ENCODE measurements at regions not wholly inside any gene's neighbourhood (a gene's known extent, or its start where the extent isn't known, plus 50 kb on each side); places are given as distances from the start of the nearest gene placed in this dataset.
"Not testable (repeated sequence)": the region's sequence is repeated elsewhere in the genome, so short reads cannot be mapped to it uniquely, and the experiment has no call there.

DNA sequence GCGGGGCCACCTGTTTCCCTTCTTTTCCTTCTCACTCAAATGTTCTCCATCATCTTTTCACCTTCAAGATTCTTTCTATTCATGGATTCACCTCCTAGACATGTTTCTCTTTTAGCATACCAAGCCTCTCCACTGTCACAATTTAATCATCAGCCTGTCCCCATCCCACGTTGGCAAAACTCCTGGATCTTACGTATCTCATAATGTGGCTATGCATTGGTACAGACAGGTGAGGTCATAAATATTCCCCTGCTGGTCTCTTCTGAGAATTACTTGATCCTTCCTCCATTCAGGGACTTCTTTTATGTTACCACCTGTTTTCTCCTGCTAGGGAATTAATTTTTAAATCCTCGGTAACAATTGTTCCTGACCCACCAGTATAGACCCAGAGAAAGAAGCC lies 262.6 kb upstream of the NEBL start:
- no peak for DNase-seq (ENCODE audit: low read depth)
- in situ Hi-C loops (cut with HindIII; ENCODE audit: low pct_unique_long_range_greater_than_20kb, low sequenced_read_pairs): no loop called here

DNA sequence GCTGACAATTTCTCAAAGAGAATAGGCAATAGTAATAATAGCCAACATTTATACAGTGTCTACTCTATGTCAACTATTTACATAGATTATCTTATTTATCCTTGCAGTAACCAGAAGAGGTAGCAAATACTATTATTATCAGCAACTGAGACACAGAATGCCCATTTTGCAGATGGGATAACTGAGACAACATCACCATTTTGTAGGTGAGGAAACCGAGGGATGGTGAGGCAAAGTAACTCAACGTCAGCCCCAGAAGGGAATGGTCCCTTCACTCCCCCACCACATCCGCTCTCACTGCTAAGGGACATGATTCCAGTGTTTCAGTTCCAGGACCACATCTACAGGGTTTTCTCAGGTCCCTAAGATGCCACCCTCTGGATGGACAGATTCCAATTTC lies 261.2 kb upstream of the NEBL start:
- in situ Hi-C loops (cut with HindIII; ENCODE audit: low pct_unique_long_range_greater_than_20kb, low sequenced_read_pairs): no loop called here
- no peak for DNase-seq (ENCODE audit: low read depth)

DNA sequence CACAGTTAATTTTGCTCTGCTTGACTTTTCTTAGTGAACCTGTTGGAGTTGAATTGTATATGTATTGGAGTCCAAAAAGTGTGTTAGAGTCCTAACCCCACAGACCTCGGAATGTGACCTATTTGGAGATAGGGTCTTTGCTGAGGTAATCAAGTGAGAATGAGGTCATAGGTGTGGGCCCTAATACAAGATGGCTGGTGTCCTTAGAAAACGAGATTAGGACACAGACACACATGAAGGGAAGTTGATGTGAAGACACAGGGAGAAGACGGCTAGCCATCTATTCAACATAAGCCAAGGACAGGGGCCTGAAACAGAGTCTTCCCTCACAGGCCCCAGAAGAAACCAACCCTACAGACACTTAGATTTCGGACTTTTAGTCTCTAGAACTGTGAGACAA lies 260.6 kb upstream of the NEBL start:
- in situ Hi-C loops (cut with HindIII; ENCODE audit: low pct_unique_long_range_greater_than_20kb, low sequenced_read_pairs): no loop called here

DNA sequence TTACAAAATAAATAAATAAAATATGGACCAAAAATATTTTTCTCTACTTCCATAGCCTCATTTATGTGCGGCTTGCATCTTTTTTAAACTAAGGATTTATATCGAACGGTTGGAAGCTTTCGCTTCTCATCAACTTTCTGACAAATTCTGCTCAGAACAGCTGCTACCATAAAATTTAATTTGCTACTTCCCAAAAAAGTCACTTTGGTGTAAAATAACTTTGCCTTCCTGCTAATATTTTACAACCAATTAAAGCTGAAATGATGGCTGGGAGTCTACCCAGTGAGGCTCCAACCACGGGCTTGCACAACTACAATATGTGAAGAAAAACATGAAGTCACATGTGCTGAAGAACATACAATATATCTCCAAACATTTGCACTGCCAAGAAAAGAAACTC lies 253.1 kb upstream of the NEBL start:
- in situ Hi-C loops (cut with HindIII; ENCODE audit: low pct_unique_long_range_greater_than_20kb, low sequenced_read_pairs): no loop called here
- DNase-seq (ENCODE audit: low read depth): no peak

More for the DNA sequence above, 260.6 kb upstream of the NEBL start:
- DNase-seq (ENCODE audit: low read depth): no peak

DNA sequence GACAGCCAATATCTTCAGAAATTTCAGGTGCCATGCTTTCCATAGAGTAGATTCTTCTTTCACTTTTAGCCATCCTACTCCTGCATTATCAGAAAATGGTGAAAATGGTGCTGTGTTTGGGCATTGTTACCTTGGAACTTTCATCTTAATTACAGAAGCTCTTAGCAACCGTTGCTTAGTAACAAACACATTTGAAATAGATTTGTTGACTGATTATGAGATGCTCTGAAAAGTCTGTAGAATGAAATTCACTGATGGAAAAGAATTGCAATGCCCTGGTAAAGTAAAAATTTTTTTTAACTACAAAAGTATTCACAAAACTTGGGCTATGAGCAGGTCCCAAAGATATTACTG lies 249.3 kb upstream of the NEBL start:
- in situ Hi-C loops (cut with HindIII; ENCODE audit: low pct_unique_long_range_greater_than_20kb, low sequenced_read_pairs): no loop called here
- DNase-seq (ENCODE audit: low read depth): no peak

DNA sequence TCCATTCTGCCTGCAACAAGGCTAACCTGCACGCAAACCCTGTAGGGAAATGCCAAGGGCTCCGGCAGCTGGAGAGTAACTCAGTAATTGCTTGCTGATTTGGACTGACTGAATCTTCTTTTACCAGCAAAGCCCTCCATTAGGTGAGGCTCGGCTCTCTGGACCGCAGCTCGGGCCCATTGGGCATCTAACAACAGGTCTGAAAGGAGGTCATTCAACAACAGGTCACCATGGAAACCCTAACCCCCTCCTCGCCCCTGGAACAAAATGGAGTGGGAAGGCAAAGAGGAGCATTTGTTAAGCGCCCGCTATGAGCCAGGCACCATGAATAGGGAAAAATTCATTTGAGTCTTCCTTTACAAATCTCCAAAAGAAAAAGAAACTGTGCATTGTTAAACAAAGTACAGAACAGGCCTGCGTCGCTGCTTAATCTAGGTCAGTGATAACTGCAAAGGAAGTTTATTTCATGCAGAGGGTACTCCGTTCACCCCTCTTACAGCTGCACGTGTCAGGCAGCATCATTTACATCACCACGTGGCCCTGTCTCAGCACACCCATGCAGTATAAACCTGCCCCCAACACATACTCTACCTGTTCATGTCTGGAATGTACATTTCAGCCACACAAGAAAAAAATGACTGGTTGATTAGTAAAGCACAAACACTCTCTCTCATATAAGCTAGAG lies 248.8 kb upstream of the NEBL start:
- in situ Hi-C loops (cut with HindIII; ENCODE audit: low pct_unique_long_range_greater_than_20kb, low sequenced_read_pairs): no loop called here
- no peak for DNase-seq (ENCODE audit: low read depth)

DNA sequence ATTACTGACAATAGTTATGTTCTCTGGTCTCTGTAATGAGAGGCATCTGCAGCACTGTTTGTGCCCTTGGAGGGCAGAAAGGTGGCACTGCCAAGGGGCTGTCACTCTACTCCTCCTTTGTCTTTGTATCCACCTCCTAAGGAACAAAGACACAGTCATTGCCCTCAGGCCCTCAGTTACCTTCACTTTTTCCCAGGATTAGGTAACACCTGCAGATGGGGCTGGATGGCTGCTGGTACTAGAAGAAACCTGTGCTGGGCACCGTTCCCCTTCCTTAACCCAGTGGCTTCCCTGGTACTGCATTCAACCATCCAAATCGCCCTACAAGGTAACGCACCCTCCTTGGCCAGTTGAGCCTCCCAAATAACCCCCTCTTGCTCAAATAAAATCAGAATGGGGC lies 246.9 kb upstream of the NEBL start:
- in situ Hi-C loops (cut with HindIII; ENCODE audit: low pct_unique_long_range_greater_than_20kb, low sequenced_read_pairs): no loop called here
- DNase-seq (ENCODE audit: low read depth): no peak

DNA sequence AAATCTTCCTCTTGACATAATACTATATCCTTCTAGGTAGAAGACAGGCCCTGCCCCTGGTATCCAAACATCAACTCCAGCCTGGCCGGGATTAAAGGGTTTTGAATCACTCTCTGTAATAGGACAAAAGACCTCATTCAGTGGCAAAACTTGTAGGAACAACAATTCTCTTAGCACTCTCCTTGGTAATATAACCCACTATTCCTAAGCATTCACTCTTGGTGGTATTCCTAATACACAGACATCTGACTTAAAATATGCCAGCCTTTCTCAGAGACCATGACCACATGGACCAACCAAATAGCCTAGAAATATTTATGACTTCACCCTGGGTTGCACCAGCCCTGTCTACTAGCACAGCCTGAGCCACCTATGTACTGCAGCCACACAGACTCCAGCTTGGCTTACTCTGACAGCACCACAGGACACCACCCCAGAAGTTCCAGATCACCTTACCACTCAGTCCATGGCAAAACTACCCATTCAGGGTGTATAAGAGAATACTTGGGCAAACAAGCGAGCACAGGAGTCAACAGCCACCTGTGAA lies 244.9 kb upstream of the NEBL start:
- in situ Hi-C loops (cut with HindIII; ENCODE audit: low pct_unique_long_range_greater_than_20kb, low sequenced_read_pairs): no loop called here
- DNase-seq (ENCODE audit: low read depth): no peak

DNA sequence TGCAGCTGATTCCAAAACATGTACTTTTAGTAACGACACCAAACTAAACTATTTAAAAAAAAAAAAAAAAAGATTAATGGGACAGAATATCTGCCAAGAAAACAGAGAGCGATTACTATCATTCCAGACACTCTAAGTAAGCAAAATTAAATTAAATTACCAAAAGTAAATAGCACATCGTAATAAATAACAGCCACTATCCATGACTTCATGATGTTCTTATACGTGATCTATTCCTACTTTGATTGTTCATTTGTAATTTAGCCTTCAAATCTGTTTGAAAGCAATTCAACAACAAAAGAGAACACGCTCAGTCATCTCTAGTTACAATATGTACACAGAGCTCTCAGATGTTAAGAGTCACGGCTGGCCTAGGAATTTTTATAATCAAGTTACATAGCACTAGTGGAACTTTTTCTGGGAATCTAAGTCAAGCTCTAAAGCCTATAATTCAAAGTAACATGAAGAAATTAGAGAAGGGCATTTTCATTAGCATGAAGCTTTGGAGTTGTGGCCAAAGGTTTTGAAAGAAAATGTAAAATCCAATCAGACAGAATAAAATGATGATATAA lies 241.7 kb upstream of the NEBL start:
- in situ Hi-C loops (cut with HindIII; ENCODE audit: low pct_unique_long_range_greater_than_20kb, low sequenced_read_pairs): no loop called here
- DNase-seq (ENCODE audit: low read depth): no peak

DNA sequence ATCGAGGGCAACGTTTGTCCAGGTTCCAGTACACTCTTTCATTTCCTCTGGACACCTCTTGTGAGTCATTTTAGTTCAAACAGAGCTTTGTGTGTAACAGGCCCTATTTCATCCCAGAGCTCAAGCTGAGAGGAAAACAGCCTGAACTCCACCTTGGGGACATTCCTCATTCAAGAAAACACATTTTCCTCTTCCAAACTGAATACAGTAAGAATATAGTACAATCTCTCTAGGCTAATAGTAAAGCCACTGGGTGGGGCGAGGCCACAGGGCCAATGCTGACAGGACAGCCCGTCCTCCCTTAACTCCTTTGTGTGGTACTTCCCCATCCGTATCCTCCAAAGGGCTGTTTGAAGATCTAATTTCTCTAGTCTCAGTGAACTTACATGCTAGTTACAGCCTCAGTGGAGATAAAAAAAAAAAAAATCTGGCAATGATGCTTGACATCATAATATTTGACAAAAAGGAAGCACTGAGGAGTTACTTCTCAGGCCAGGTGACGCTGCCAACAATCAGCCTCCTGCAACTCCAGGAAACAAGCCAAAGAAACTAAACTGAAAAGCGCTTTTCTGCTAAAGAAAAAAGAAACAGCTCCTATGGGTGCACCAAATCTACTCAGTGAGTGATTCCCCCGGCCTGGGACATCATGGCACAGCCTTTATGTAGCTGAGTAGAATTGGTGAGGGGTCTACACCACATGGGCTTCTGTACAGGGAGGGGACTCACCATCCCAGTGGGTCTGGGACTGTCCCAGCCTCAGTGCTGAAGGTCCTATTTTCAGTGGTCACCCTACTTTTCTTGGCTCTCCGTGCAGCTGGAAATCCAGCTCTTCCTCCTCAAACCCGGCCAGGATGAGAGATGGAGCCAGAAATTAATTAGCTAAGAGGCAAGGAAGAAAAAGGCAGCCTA lies 238.2 kb upstream of the NEBL start:
- in situ Hi-C loops (cut with HindIII; ENCODE audit: low pct_unique_long_range_greater_than_20kb, low sequenced_read_pairs): no loop called here

DNA sequence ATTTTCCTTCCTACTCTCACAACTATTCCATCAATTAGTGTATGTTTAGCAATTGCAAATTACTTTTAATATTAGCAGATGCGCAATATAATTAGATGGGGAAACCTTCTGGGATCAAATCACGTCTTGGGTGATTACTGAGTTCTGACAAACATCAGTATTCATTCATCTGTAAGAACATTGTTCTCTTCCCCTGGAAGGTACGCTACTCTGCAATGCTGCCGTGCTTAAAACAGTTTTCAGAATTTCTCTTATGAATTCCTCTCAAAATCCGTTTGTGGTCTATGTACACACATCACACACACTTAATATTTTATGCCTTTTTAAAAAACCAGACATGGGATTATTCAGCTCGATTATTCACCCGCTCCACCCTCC lies 237.5 kb upstream of the NEBL start:
- no peak for DNase-seq (ENCODE audit: low read depth)
- in situ Hi-C loops (cut with HindIII; ENCODE audit: low pct_unique_long_range_greater_than_20kb, low sequenced_read_pairs): no loop called here

More for the DNA sequence above, 238.2 kb upstream of the NEBL start:
- no peak for DNase-seq (ENCODE audit: low read depth)

DNA sequence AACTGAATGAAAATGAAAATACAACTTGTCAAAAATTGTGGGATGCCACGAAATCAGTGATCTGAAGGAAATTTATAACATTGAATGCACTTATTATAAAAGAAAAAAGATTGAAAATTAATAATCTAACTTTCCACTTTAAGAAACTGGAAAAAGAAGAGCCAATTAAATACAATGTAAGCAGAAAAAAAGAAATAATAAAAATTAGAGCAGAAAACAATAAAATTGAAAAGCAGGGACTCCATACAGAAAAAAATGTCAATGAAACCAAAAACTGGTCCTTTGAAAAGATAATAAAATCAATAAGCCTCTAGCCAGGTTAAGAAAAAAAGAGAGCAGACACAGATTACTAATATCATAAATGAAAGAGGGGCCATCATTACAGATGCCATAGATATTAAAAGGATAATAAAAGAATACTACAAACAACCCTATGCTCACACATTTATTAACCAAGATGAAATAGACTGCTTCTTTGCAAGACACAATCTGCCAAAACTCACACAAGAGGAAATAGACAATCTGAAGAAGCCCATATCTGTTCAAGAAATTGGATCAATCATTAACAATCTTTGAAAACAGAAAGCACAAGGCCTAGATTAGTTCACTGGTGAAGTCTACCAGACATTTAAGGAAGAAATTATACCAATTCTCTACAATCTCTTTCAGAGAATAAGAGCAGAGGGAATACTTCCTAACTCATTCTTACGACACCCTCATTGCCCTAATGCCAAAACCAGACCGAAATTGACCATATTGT lies 233.8 kb upstream of the NEBL start:
- in situ Hi-C loops (cut with HindIII; ENCODE audit: low pct_unique_long_range_greater_than_20kb, low sequenced_read_pairs): no loop called here
- no peak for DNase-seq (ENCODE audit: low read depth)

DNA sequence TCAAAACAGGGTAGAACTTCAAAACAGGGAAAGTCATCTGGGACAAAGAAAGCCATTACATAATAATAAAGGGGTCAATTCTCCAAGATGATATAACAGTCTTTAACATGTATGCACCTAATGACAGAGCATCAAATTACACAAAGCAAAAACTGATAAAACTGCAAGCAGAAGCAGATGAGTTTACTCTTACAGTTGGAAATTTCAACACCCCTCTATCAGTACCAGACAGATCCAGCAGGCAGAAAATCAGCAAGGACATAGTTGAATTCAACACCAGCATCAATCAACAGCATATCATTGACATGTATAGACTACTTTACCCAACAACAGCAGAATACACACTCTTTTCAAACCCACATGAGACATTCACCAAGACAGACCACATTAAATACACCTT lies 233.0 kb upstream of the NEBL start:
- DNase-seq (ENCODE audit: low read depth): no peak
- in situ Hi-C loops (cut with HindIII; ENCODE audit: low pct_unique_long_range_greater_than_20kb, low sequenced_read_pairs): no loop called here

DNA sequence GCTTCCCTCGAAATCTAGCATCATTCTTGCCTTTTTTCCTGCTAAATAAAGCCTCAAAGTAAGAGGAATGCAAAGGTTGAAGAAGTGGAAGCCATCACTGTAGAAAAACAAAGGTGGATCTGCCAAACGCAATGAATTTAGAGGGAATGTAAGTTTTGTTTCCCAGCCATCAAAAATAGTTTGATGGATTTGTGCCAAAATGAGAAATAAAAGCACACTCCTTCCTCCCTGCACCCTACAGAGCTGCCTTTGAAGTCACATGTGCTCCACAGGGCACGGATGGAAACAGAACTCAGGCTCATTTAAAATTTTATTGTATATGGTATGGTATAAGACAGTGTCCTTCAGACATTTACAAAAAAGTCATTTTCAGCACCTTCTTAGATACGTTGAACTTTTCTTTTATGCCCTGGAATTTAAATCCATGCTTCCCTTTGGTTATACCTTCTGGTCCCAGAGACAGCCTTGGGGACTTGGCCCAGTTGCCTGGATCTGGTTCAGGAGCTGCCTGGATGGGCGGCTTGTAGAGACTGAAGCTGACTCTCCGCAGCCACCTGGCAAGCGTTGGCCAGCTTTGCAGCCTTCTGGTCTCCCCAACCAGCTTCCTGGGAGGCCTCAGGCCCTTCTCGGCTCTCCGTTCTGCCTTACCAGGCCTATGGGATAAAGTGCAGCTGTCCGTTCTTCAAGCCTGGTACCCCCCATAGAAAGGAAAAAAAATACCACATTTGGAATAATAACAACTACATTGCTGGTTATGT lies 228.5 kb upstream of the NEBL start:
- in situ Hi-C loops (cut with HindIII; ENCODE audit: low pct_unique_long_range_greater_than_20kb, low sequenced_read_pairs): no loop called here
- no peak for DNase-seq (ENCODE audit: low read depth)

DNA sequence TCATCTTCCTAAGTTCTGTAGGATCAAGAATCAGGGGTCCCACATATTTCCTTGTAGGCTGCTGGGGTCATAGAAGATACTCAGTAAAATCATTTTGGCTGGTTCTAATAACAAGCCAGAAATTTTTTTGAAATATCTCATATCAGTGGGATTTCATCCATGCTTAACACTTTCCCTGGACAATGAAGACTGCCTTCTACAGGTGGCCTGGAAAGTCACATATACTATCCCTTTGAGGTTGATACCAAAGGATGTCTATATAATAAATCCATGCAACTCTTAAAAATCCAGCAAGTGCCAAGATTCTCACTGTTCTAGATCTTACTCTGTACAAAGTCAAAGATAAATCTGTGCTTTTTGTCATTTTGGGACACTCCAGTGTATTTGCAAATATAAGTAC lies 225.8 kb upstream of the NEBL start:
- no peak for DNase-seq (ENCODE audit: low read depth)
- in situ Hi-C loops (cut with HindIII; ENCODE audit: low pct_unique_long_range_greater_than_20kb, low sequenced_read_pairs): no loop called here

DNA sequence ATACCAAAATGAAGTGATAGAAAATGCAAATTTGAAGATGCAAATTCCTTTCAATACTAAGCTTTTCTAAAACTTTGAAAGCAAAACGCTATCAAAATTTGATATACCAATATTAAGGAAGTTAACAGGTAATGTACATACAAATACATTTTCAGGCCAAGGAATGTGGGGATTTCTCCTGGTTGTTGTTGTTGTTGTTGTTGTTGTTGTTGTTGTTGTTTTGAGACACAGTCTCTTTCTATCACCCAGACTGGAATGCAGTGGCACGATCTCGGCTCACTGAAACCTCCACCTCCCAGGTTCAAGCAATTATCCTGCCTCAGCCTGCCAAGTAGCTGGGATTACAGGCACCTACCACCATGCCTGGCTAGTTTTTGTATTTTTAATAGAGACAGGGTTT lies 224.7 kb upstream of the NEBL start:
- DNase-seq (ENCODE audit: low read depth); in situ Hi-C loops (cut with HindIII; ENCODE audit: low pct_unique_long_range_greater_than_20kb, low sequenced_read_pairs): not testable (repeated sequence)

DNA sequence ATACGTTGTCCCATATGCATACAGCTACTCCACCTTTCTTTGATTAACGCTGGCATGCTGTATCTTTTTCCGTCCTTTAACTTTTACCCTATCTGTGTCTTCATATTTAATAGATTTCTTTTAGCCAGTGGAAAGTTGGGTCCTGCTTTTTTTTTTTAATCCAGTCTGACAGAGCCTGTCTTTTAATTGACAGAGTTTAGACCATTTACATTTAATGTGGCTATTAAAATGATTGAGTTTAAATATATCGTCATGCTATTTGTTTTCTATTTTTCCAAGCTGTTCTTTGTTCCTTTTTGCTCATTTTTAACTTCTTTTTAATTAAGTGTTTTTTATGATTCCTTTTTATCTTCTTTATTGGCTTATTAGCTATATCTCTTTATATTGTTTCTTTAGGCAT lies 217.6 kb upstream of the NEBL start:
- in situ Hi-C loops (cut with HindIII; ENCODE audit: low pct_unique_long_range_greater_than_20kb, low sequenced_read_pairs): no loop called here
- DNase-seq (ENCODE audit: low read depth): no peak

DNA sequence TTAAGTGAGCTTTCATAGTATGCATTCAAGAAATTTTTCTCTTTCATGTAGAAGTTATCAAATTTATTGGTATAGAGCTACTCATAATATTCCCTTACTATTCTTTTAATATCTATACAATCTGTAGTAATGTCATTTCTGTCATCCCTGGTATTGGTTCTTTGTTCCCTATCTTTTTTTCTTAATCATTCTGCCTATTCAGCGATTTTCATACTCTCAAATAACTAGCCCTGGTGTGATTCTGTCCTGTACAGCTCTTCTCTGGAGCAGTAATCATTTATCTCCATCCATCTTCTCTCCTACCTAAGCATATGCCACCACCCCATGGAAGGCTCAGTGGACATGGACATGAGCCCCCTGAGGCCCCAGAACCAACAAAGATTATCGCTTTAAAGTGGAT lies 213.2 kb upstream of the NEBL start:
- in situ Hi-C loops (cut with HindIII; ENCODE audit: low pct_unique_long_range_greater_than_20kb, low sequenced_read_pairs): no loop called here
- DNase-seq (ENCODE audit: low read depth): no peak
